ENCODE measurements at regions not wholly inside any gene's neighbourhood (a gene's known extent, or its start where the extent isn't known, plus 50 kb on each side); places are given as distances from the start of the nearest gene placed in this dataset.

DNA sequence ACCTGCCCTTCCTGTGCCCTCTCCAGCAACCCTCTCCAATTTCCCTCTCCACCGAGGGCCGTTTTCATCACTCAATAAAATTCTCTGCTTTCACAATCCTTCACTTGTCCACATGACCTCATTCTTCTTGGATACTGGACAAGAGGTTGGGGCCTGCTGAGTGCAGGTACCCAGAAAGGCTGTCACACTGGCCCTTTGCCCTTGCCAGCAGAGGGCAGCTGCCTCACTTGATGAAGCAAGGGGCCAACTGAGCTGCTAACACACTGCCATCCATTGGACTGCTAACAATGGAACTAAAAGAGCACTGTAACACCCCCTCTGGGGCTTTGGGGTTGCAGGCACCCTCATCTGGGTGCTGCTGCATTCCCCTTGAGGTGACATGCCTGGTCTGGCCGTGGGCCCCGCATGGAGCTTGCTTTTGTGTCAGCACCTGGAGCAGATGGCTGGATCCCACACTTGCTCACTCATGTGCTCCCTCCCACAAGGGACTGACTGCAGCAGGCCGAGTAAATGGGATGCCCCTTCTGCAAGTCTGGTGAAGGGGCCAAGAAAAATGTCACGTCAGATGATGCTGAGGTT, 308.1 kb upstream of the ADCY2 start:
- TF ChIP-seq POLR2A (IDR thresholded peaks at IDR 0.05) = no peak
- no peak for TF ChIP-seq CTCF (IDR thresholded peaks at IDR 0.05)

Measured in esophagus squamous epithelium (tissue), 4 donors.